Activated CD4-positive, alpha-beta T cell treated with anti-CD3 and anti-CD28 coated beads, Interleukin-2, Interleukin-6, amounts not matched to agents 100 ng/mL and 50 ng/mL, durations not matched to agents 16 hours and 8 hours (primary cell): ENCODE measurements at regions not wholly inside any gene's neighbourhood (a gene's known extent, or its start where the extent isn't known, plus 50 kb on each side); places are given as distances from the start of the nearest gene placed in this dataset.
"Not testable (repeated sequence)": the region's sequence is repeated elsewhere in the genome, so short reads cannot be mapped to it uniquely, and the experiment has no call there.

Experiments used
- DNase-seq: peaks from one replicate; pipeline ENCODE4 v3.0.0-alpha.2; 2020

DNA sequence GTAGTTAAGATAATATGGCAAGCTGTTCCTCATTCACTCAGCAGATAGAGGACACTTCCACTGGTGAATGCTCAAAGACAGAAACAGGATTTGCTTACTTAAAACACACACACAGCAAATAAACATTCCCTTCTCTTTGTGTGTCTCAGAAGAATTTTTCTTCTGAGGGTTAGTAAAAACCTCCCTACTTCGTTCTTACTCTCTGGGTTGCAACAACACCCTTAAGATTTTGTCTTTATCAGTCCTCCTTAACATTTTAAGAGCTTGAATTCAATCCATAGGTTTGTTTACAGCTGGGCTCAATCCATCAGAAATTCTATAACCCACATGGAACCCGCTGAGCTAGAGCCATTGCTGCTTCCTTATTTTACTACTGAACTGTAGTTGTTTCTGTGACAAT, 237.4 kb upstream of the PIK3R1 start:
- DNase-seq, result no peak

DNA sequence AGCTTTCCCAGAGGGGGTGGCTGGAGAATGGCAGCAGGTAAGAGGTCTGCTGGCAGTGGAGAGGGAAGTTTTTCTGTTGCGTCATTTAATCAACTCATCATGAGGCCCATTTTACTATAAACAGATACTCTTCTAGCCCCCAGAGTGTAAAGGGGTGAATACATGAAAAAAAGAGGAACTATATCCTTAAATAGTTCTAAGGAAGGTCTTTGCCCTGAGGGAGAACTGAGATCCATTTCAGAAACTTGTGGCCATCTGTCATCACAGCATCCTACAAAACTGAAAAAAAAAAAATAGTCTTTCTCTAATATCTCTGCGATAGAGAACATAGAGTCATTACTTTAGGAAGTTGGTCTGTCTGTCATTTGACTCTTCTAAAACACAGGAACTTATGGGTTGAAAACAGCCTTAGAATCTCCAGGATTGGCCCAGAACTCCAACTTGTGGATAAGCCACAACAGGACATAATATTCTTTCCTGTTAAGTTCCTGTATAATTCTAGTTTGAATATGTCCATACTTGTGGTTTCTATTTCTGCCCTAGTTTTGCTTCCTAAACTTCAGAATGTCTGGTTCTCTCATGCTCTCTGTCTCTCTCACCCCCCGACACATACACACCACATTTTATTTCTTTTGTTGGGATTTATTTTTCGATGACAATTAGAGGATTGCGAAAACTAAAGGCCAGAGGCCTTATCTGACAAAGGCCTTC, 238.5 kb upstream of the PIK3R1 start:
- DNase-seq, result no peak

DNA sequence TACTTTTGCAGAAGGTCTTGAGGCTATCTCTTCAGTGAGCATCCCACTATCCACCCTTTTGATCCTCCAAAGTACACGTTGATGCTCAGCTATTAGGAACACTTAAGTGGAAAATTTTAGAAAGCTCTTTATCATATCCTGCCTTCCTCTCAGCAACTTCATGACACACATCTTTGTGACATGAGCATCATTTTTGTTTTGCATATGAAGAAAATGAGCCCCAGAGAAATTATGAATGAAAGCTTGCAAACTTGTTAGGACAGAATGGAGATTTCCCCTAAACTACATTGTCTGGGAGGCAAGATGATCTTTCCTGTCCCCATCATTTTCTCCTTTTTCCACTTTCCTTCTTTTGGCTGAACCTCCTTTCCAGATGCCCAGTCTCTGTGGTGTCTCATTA, 239.4 kb upstream of the PIK3R1 start:
- DNase-seq, result no peak

DNA sequence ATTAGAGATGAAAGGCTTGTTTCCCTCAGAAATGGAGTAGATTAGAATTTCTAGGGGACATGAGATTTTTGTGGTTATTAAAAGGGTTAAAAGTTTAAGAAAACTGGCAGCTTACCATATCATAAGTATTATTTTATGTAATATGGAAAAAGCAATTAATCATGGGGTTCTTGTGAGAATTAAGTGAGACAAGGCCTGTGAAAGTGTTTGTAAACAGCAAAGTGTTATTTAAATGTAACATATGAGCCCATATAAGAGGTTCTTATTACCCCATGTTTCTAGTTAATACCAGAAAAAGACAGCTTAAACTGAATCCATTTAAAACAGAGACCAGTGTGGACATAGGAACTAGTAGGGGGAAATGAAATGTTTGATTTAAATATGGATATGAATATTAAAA, 241.1 kb upstream of the PIK3R1 start:
- DNase-seq, result no peak

DNA sequence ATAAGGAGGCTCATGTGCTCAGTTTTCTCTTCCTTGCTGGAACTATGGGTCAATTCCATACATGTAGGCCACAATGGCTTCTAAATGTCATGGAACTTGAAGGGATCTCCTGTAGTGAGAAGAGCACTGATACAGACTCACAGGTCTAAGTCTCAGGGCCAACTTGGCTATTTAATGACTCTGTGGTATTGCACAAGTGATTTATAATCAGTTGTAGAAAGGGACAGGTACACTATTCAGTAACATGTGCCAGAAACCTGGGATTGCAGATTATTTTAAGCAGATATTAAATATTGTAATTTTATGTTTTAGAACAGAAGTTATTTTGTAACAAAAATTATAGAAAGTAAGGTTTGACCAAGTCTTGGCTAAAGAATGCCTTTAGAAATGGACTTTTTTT, 241.5 kb upstream of the PIK3R1 start:
- DNase-seq, result no peak

DNA sequence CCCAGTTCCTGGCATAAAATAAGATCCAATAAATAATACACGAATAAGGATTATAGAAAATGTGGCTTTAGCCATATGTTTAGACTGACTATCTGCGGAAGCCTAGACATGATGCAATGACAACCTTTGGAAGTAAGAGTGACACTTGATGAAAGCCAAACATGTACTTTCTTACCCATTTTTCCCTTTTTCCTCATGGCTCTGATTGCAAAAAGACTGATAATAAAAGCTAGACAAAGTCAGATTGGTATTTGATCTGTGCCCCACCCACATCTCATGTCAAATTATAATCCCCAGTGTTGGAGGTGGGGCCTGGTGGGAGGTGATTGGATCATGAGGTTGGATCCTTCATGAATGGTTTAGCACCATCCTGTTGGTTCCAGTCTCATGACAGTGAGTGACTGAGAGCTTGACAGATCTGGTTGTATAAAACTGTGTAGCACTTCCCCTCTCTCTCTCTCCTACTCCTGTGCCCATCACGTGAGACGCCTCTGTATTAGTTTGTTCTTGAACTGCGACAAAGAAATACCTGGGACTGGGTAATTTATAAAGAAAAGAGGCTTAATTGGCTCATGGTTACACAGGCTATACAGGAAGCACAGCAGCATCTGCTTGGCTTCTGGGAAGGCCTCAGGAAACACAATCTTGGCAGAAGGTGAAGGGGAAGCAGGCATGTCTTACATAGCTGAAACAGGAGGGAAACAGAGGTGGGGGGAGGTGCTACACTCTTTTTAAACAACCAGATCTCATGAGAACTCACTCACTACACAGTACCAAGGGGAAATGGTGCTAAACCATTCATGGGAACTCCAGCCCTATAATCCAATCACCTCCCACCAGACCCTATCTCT, 243.4 kb upstream of the PIK3R1 start:
- DNase-seq, result no peak

DNA sequence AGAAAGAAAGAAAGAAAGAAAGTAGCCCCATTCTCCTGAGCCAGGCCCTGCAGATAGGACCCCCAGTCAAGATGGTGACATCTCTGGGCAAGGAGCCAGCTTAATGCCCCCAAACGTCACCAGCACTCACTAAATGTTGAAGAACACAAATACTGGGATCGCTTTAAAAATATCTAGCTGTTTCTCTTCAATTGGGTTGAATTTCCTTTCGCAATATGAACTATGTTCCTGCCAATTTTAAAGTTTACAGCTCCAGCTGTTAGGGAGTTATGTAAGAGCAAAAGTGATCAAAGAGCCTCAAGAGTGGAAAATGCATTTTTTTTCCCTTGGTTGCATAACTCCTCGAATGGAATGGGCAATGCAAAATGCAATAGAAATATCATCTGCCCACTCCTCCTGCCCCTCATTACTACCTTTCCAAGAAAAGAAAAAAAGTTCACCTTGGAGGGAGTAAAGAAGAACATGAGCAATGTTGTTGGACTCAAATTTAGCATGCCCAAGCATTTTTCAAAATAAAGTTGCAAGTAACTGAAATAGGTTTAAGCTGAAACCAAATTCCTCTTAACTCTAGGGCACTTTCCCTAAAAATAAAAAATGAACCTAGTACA, 244.2 kb upstream of the PIK3R1 start:
- DNase-seq, result no peak

DNA sequence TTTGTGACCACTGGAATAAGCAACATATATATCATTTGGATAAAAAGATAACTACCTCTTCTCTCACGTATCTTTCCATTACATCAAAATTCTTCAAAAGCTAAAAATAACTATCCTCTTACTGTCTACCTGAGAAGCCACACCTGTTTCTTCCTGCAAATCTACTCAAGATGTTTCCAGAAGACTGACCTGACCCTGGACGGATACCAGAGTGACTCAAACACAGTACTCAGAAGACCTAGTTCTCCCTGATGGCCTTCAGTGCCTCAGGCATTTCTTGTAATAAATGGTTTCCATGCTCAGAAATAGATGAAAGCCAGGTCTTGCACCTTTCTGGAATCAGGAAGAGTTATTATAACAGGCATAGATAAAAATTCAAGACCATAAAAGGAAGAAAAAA, 245.9 kb upstream of the PIK3R1 start:
- DNase-seq, result no peak

DNA sequence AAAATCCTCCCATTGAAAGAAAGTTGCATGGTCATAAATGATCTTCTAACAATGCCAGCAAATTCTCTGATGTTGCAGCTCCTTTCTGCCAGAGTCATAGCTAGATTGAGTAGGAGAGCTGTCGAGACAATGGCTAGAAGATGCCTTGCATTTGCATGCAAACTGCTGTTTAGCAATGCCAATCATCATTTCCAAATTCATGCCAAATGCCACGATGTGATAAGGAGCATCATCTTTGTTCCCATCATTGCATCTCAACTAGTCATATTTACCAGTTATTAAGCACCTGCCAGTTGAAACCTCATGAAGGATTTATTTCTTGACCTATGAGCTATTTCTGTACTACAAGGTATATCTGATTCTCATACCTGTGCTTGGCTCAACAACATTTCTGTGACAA, 246.4 kb upstream of the PIK3R1 start:
- DNase-seq, result no peak

DNA sequence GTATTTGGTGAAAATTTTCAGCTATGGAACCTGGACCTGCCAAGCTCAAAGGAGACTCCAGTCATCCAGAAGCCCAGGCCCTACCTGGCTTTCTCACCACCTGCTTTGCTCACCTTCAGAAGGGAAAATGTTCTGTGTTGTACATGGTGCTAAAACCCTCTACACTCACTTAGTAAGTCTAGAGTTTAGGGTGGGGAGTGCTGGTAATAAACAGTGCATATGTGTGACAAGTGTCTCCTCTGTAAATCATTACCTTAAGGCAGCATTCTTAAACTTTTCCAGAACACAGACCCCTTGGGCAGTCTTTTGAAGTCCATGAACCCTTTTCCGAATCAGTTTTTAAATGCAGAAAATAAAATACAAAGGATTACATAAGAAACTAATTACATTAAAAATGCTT, 248.8 kb upstream of the PIK3R1 start:
- no peak for DNase-seq

DNA sequence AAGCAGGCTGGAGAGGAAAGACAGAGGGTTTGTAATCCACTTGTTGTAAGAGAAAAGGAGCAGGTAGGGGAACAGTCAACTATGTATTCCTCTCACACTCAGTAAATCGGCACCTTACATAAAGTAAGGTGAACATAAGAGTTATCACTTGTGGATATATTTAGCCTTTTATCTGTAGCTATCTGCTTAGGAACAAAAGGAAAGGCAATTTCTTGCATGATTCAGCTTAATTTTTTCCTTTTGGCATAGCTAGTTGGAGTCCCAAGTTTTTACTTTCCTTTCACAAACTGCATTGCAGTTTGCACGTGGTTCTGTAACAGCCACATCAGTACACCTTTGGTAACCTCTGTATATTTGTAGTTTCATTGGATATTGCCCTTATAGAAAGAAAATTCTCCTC, 250.9 kb upstream of the PIK3R1 start:
- no peak for DNase-seq

DNA sequence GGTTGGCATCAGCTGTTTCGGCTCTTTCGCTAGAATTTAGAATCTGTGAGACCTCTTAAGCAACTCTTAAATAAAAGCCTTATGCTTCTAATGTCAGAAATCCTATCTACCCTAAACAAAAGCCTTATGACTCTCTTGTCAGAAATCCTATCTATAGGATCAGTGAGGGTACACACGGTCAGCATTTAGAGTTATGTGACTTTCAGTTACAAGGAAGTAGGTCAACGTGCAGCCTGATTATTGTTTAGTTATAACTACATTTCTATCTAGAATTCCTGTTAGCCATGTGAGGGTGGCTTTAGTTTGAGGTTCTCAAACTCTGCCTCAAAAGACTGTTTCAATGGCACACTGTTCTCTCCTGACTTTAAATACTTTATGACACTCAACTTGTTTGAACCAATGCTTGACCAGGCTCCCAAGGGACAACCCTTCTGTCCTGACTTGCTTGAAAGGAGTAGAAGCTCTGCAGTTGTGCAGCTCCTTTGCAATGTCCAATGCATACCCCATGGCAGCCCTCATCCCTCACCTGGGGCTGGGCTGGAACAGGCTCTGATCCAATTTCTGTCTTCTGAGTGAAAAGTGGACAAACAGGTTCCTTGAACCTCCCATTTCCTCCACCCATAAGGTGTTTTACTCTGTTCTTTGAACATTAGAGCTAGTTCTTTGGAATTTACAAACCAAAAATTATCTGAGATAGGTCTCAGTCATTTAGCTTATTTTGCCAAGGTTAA, 251.6 kb upstream of the PIK3R1 start:
- no peak for DNase-seq

DNA sequence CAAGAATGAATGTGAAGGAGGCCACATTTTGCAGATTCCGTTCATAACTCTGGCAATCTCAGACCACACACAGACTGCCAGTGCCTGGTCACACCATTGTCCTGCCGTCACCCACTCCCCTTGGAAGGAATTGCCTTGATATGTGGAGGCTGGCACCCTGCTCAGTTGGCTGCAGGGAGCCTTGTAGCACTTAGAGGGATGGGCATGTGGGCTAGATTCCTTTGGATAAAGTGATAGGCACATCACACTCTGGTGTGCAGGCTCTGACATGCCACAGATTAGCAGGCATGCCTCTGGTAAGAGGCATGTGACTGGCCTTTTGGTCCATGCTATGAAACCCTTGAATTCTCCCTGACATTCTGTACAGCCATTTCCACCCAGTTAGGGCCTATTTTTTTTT, 254.6 kb upstream of the PIK3R1 start:
- DNase-seq, result no peak

DNA sequence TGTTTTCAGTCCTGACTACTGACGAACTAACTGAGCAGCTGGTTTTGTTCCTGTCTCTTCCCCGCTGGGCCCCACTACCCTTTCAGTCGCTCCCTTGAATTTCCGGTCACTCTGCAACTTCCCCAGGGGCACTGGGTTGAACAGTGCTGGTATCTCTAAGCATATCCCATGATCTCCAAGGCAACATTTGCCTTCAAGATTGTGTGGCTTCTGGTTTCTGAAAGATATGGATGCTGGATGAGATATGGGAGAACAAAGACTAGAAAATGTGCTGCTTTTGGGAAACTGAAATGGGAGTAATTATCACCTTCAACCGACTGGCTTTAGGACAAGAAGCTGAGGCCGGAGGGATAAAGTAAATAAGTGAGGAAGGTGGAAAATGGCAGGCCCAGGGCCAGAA, 258.2 kb upstream of the PIK3R1 start:
- no peak for DNase-seq

DNA sequence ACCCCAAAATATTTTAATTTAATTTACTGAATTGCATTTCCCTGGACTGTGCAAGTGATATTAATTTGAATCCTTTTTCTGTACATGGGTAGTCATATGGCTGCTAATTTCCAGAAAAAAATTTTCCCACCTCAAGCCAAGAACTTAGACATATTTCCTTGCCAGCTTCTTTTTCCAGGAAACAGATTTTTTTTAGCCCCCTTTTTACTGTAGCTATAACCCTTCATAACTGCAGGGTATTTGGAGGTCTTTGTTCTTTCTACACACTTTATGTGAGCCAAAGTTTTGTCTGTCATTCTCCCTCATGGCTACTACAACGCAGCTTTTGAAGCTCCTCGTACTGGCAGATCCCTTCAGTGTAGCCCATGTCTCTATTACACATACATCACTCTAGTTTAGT, 261.2 kb upstream of the PIK3R1 start:
- no peak for DNase-seq

DNA sequence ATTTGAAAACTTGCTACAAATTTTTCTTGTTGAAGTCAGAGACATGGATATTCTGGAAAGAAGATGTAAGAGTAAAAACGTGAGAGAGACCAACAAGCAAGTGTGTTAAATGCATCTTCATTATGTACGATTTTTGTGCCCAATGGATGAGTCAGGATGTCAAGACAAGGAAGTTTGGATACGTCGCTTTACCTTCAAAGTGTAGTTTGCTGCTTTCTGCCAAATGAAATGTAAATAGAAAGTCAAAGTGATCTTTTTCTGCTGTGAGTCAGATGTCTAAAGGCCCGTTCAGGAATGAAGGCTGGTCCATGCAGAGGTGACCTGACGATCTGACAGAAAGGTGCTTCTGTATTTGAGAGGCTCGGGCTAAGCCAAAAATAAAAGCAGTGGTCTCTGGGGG, 273.1 kb upstream of the PIK3R1 start:
- DNase-seq, result no peak

DNA sequence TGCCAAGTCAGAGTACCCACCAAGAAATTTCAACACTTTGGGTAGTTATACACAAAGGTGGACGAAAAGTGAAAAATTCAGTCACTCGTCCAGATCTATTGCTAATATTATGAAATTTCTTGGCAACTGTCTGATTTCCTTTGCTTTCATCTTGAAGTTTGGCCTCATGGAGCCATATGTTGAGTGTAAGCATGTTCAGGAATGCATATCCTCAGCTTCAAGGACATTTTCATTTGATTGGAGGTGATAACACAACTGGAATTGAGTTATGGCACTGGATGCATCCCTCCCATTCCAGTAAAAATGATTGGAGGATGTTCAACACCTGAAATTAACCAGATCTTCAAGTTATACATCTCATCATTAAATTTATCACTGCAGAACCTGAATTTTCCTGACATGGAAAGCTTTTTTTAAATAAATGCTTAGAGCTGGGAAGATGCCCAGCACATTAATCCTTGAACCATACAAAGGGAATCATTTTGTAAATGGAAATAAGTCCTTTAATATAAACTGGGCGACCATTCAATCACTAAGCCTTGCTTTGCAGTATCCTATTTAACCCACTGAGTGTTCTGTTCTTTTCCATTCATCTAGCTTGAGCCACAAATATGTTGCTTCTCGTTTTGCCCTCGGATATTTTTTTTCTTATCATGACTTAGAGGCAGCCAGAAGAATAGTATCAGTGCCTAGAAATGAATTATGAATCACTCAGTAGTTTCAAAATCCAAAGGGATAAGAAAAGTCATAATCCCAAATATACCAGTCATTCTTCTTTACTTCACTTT, 273.7 kb upstream of the PIK3R1 start:
- DNase-seq, result no peak

DNA sequence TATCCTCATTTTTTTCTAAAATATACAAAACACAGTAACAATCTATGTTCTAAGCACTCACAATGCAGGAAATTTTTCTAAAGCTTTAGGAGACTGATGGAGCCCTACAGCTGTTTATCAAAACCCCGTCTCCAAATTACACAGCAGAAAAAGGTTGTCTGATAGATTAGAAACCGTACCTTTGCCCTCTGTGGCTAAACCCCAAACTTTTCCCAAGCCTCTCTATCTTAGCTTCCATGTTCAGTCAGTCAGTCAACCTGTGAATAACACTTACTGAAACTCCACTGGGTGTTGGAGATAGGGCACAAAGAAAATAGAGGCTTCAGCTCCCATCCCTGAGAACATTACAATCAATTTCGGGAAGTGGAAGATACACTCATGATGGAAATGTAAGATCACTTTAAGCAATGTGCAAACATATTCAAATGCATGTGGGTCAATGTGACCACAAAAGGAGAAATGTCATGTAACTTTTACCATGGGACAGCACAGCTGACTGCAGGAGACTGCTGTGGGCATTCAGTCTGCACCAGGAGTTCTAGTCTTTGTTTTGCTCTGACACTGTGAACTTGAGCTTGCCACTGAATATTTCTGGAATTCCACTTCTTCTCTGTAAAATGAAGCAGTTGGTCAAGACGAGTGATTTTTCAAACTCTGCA, 279.5 kb upstream of the PIK3R1 start:
- DNase-seq, result no peak

DNA sequence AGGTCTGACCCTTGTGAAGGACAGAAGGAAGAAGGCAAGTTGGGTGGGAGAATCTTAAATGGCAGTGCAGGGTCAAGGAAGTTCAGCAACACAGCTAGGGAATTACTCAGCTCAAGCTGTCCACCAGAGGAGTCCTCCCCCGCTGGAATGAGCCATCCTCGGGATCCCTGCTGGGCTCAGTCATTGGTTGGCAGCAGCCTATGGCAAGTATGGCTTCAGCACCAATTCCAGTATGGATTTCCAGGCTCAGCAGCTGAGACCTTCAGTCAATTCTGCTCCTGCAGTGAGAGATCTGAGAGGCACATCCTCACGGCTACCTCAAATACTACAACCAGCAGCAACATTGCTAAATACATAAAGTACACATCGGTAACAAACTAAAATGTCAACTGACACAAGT, 280.6 kb upstream of the PIK3R1 start:
- DNase-seq, result no peak

DNA sequence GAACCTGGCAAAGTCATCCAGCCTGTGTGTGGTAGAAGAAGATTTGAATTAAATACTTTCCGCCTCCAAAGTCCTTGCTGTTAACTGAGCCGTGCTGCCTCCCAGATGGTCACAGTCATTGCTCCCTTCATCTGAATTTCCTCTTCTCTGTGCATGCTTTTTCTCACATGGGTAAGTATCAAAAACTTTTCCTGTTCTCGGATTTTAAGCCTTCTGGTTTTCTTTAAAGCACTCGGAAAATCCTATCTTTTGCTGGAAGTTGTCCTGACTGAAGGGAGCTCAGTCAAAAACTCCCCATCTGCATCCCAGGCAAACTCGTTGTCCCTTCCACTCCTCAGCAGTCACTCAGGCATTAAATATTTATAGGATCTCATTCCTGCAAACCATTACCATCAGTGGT, 290.0 kb upstream of the PIK3R1 start:
- no peak for DNase-seq

DNA sequence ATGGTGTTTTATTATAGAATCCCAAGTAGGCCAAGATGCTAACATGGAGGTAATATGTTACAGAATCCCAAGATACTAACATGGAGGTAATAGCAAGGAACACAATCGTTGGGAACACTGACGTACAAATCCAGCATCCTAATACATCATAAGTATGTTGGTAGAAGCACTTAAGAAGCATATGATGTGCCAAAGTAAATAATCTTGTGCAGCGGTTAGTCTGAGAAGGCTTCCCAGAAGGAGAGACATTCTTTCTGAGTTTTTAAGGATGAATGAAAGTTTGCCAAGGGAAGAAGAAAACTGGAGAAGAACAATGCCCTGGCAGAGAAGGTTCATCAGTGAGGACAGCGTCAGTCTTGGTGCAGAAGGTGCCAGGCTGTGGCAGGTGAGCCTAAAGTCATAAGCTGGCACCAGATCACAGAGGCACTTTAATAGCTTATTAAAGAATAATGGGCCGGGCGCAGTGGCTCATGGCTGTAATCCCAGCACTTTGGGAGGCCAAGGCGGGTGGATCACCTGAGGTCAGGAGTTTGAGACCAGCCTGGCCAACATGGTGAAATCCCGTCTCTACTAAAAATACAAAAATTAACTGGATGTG, 294.5 kb upstream of the PIK3R1 start:
- no peak for DNase-seq

DNA sequence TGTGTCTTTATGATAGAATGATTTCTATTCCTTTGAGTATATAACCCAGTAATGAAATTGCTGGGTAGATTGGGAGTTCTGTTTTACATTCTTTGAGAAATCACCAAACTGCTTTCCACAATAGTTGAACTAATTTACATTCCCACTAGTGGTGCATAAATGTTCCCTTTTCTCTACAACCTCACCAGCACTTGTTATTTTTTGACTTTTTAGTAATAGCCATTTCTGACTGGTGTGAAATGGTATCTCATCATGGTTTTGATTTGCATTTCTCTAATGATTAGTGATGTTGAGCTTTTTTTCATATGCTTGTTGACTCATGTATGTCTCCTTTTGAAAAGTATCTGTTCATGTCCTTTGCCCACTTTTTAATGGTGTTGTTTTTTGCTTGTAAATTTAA, 296.0 kb upstream of the PIK3R1 start:
- DNase-seq, result not testable (repeated sequence)
